Mononuclear cell (primary cell): ENCODE measurements at regions not wholly inside any gene's neighbourhood (a gene's known extent, or its start where the extent isn't known, plus 50 kb on each side); places are given as distances from the start of the nearest gene placed in this dataset.

Source experiments
- H3K27me3 ChIP-seq: 2 replicates; pipeline ENCODE4 v1.6.0; 2011; ENCODE audit warnings: low read length, control low read depth; ENCODE audit not compliant: insufficient read depth
- H3K4me1 ChIP-seq: 2 replicates; pipeline ENCODE4 v1.5.1; 2011; ENCODE audit warnings: mild to moderate bottlenecking, low read length, control low read depth; ENCODE audit not compliant: insufficient read depth
- H3K4me3 ChIP-seq: 2 replicates; pipeline ENCODE4 v1.5.1; 2011; ENCODE audit warnings: mild to moderate bottlenecking, low read length, moderate library complexity
- H3K9me3 ChIP-seq: 2 replicates; pipeline ENCODE4 v1.5.1; 2011; ENCODE audit warnings: low read depth, mild to moderate bottlenecking, control low read depth, low read length

- H3K4me3 ChIP-seq, result no peak overlapping the region
- peaks cover 33% of the 10 kb centered on the region for H3K4me1 ChIP-seq
- H3K9me3 ChIP-seq, result no peaks in the 10 kb centered on the region
- no peaks in the 10 kb centered on the region for H3K27me3 ChIP-seq
Observed at GRCh38 chr10:6305401-6306321, 102.9 kb downstream of the PFKFB3 start.

- Histone ChIP-seq H3K27me3 (no peaks in the 10 kb centered on the region), H3K4me3 (no peak overlapping the region), H3K4me1 (peaks cover 24% of the 10 kb centered on the region), H3K9me3 (no peaks in the 10 kb centered on the region)
Observed at GRCh38 chr10:6306917-6307316, 104.2 kb downstream of the PFKFB3 start.

GRCh38 chr10:6309816-6310215 is 107.1 kb downstream of the PFKFB3 start:
- no peaks in the 10 kb centered on the region for H3K27me3 ChIP-seq
- H3K4me1 ChIP-seq, result peaks cover 9% of the 10 kb centered on the region
- H3K4me3 ChIP-seq, result no peak overlapping the region
- no peaks in the 10 kb centered on the region for H3K9me3 ChIP-seq

- H3K9me3 ChIP-seq, result no peaks in the 10 kb centered on the region
- H3K27me3 ChIP-seq, result no peaks in the 10 kb centered on the region
Observed at GRCh38 chr10:6310977-6311376, 108.2 kb downstream of the PFKFB3 start.

GRCh38 chr10:6311700-6312330 is 109.1 kb downstream of the PFKFB3 start:
- Histone ChIP-seq H3K27me3 (no peaks in the 10 kb centered on the region), H3K9me3 (no peaks in the 10 kb centered on the region), H3K4me1 (no peaks in the 10 kb centered on the region), H3K4me3 (no peak overlapping the region)

More at GRCh38 chr10:6310977-6311376, 108.2 kb downstream of the PFKFB3 start:
- peaks cover 1% of the 10 kb centered on the region for H3K4me1 ChIP-seq
- H3K4me3 ChIP-seq, result no peak overlapping the region

GRCh38 chr10:6312636-6313035 is 109.9 kb downstream of the PFKFB3 start:
- Histone ChIP-seq H3K4me1 (no peaks in the 10 kb centered on the region), H3K4me3 (no peak overlapping the region), H3K27me3 (no peaks in the 10 kb centered on the region), H3K9me3 (no peaks in the 10 kb centered on the region)

GRCh38 chr10:6313111-6313895 is 110.6 kb downstream of the PFKFB3 start:
- Histone ChIP-seq H3K4me3 (no peak overlapping the region), H3K27me3 (no peaks in the 10 kb centered on the region), H3K9me3 (no peaks in the 10 kb centered on the region), H3K4me1 (no peaks in the 10 kb centered on the region)

- Histone ChIP-seq H3K4me1 (no peaks in the 10 kb centered on the region), H3K4me3 (no peak overlapping the region), H3K27me3 (no peaks in the 10 kb centered on the region), H3K9me3 (no peaks in the 10 kb centered on the region)
Observed at GRCh38 chr10:6314620-6315205, 112.0 kb downstream of the PFKFB3 start.

GRCh38 chr10:6319119-6319518 is 116.4 kb downstream of the PFKFB3 start:
- H3K4me1 ChIP-seq, result peaks cover 9% of the 10 kb centered on the region
- H3K9me3 ChIP-seq, result no peaks in the 10 kb centered on the region
- no peak overlapping the region for H3K4me3 ChIP-seq
- no peaks in the 10 kb centered on the region for H3K27me3 ChIP-seq

GRCh38 chr10:6320320-6321010 is 117.7 kb downstream of the PFKFB3 start:
- peaks cover 9% of the 10 kb centered on the region for H3K4me1 ChIP-seq
- H3K9me3 ChIP-seq, result no peaks in the 10 kb centered on the region
- H3K4me3 ChIP-seq, result no peak overlapping the region
- H3K27me3 ChIP-seq, result no peaks in the 10 kb centered on the region

GRCh38 chr10:6321880-6322279 is 119.1 kb downstream of the PFKFB3 start:
- H3K4me1 ChIP-seq, result peaks cover 9% of the 10 kb centered on the region
- H3K9me3 ChIP-seq, result no peaks in the 10 kb centered on the region
- no peak overlapping the region for H3K4me3 ChIP-seq
- no peaks in the 10 kb centered on the region for H3K27me3 ChIP-seq

- no peak overlapping the region for H3K4me3 ChIP-seq
- no peaks in the 10 kb centered on the region for H3K27me3 ChIP-seq
- peaks cover 12% of the 10 kb centered on the region for H3K4me1 ChIP-seq
- no peaks in the 10 kb centered on the region for H3K9me3 ChIP-seq
Observed at GRCh38 chr10:6322805-6323204, 120.1 kb downstream of the PFKFB3 start.

GRCh38 chr10:6327961-6328698 is 125.4 kb downstream of the PFKFB3 start:
- peaks cover 25% of the 10 kb centered on the region for H3K4me1 ChIP-seq
- H3K27me3 ChIP-seq, result no peaks in the 10 kb centered on the region
- no peaks in the 10 kb centered on the region for H3K9me3 ChIP-seq
- H3K4me3 ChIP-seq, result no peak overlapping the region
